Fibroblast of villous mesenchyme (primary cell): ENCODE measurements at regions not wholly inside any gene's neighbourhood (a gene's known extent, or its start where the extent isn't known, plus 50 kb on each side); places are given as distances from the start of the nearest gene placed in this dataset.
"Not testable (repeated sequence)": the region's sequence is repeated elsewhere in the genome, so short reads cannot be mapped to it uniquely, and the experiment has no call there.

Source experiments
- DNase-seq: peaks from one replicate; pipeline ENCODE4 v3.0.0-alpha.2; 2010; ENCODE audit warnings: low read depth
- H3K4me3 ChIP-seq: 2 replicates; pipeline ENCODE4 v1.5.1; 2011; ENCODE audit warnings: low read depth, mild to moderate bottlenecking, low read length
- CTCF ChIP-seq: IDR thresholded peaks from 2 replicates; pipeline ENCODE4 v1.5.1; 2012; ENCODE audit warnings: low read depth, mild to moderate bottlenecking, low read length; ENCODE audit not compliant: insufficient read depth

GRCh38 chr4:158428242-158428641 lies 93.4 kb upstream of the RXFP1 start:
- no peak overlapping the region for H3K4me3 ChIP-seq
- DNase-seq, result peak; percentile 34
- TF ChIP-seq CTCF, result no peak

- no peak for TF ChIP-seq CTCF
- H3K4me3 ChIP-seq, result no peak overlapping the region
- DNase-seq, result no peak
Observed at GRCh38 chr4:158442736-158443135, 78.9 kb upstream of the RXFP1 start.

GRCh38 chr4:158443731-158444130 lies 78.0 kb upstream of the RXFP1 start:
- no peak overlapping the region for H3K4me3 ChIP-seq
- no peak for DNase-seq
- TF ChIP-seq CTCF, result no peak

GRCh38 chr4:158444621-158445020 lies 77.1 kb upstream of the RXFP1 start:
- DNase-seq, result no peak
- H3K4me3 ChIP-seq, result no peak overlapping the region
- no peak for TF ChIP-seq CTCF

GRCh38 chr4:158446106-158446505 lies 75.6 kb upstream of the RXFP1 start:
- DNase-seq, result peak; percentile 79
- H3K4me3 ChIP-seq, result no peak overlapping the region
- no peak for TF ChIP-seq CTCF

GRCh38 chr4:158450741-158451140 lies 70.9 kb upstream of the RXFP1 start:
- no peak for TF ChIP-seq CTCF
- H3K4me3 ChIP-seq, result no peak overlapping the region
- peak; percentile 54 for DNase-seq

GRCh38 chr4:158452116-158452515 lies 69.6 kb upstream of the RXFP1 start:
- H3K4me3 ChIP-seq, DNase-seq: not testable (repeated sequence)
